UCSD-AML1 (cell line): ENCODE measurements at regions not wholly inside any gene's neighbourhood (a gene's known extent, or its start where the extent isn't known, plus 50 kb on each side); places are given as distances from the start of the nearest gene placed in this dataset.
A peak's percentile ranks its signal among the peaks of the same experiment; 100 is the strongest.
"Not testable (repeated sequence)": the region's sequence is repeated elsewhere in the genome, so short reads cannot be mapped to it uniquely, and the experiment has no call there.

Source experiments
- DNase-seq: peaks from one replicate; lab custom pipeline; 2025; ENCODE audit not compliant: unreplicated experiment; lab: John Stamatoyannopoulos, UW

GRCh38 chr13:70336866-70337265, 228.6 kb upstream of the KLHL1 start:
- no peak for DNase-seq

- DNase-seq: no peak
Measured at GRCh38 chr13:70333752-70334151, 225.5 kb upstream of the KLHL1 start.

GRCh38 chr13:70330697-70331361, 222.6 kb upstream of the KLHL1 start:
- no peak for DNase-seq

- no peak for DNase-seq
Measured at GRCh38 chr13:70324519-70324918, 216.3 kb upstream of the KLHL1 start.

- no peak for DNase-seq
Measured at GRCh38 chr13:70311191-70311590, 202.9 kb upstream of the KLHL1 start.

GRCh38 chr13:70310396-70311119, 202.3 kb upstream of the KLHL1 start:
- DNase-seq: no peak

- DNase-seq: no peak
Measured at GRCh38 chr13:70297189-70297616, 189.0 kb upstream of the KLHL1 start.

- no peak for DNase-seq
Measured at GRCh38 chr13:70284371-70284770, 176.1 kb upstream of the KLHL1 start.

- DNase-seq: no peak
Measured at GRCh38 chr13:70275841-70276240, 167.6 kb upstream of the KLHL1 start.

GRCh38 chr13:70255406-70255991, 147.2 kb upstream of the KLHL1 start:
- DNase-seq: peak; percentile 6

- DNase-seq: no peak
Measured at GRCh38 chr13:70253834-70254233, 145.6 kb upstream of the KLHL1 start.

GRCh38 chr13:70253411-70253810, 145.2 kb upstream of the KLHL1 start:
- no peak for DNase-seq

- peak; percentile 1 for DNase-seq
Measured at GRCh38 chr13:70249332-70250064, 141.2 kb upstream of the KLHL1 start.

- no peak for DNase-seq
Measured at GRCh38 chr13:70237131-70237530, 128.9 kb upstream of the KLHL1 start.

- no peak for DNase-seq
Measured at GRCh38 chr13:70235565-70235964, 127.3 kb upstream of the KLHL1 start.

- DNase-seq: no peak
Measured at GRCh38 chr13:70223911-70224310, 115.7 kb upstream of the KLHL1 start.

GRCh38 chr13:70222926-70223325, 114.7 kb upstream of the KLHL1 start:
- no peak for DNase-seq

GRCh38 chr13:70218618-70219017, 110.4 kb upstream of the KLHL1 start:
- DNase-seq: no peak

GRCh38 chr13:70208968-70209367, 100.7 kb upstream of the KLHL1 start:
- DNase-seq: not testable (repeated sequence)

GRCh38 chr13:70206671-70207070, 98.4 kb upstream of the KLHL1 start:
- no peak for DNase-seq

- DNase-seq: no peak
Measured at GRCh38 chr13:70203661-70204229, 95.5 kb upstream of the KLHL1 start.
